ENCODE measurements at regions not wholly inside any gene's neighbourhood (a gene's known extent, or its start where the extent isn't known, plus 50 kb on each side); places are given as distances from the start of the nearest gene placed in this dataset.

GRCh38 chr14:86055512-86056075 is 525.6 kb downstream of the FLRT2 start:
- no peak for DNase-seq (ENCODE audit: low read depth)
- TF ChIP-seq CTCF (IDR thresholded peaks at IDR 0.05; ENCODE audit: low read depth, low read length, missing control alignments), result no peak
- in situ Hi-C loops (cut with HindIII; ENCODE audit: low sequenced_read_pairs), result no loop called here
- no peak overlapping the region for H3K4me3 ChIP-seq (ENCODE audit: low read depth, low read length)

DNA sequence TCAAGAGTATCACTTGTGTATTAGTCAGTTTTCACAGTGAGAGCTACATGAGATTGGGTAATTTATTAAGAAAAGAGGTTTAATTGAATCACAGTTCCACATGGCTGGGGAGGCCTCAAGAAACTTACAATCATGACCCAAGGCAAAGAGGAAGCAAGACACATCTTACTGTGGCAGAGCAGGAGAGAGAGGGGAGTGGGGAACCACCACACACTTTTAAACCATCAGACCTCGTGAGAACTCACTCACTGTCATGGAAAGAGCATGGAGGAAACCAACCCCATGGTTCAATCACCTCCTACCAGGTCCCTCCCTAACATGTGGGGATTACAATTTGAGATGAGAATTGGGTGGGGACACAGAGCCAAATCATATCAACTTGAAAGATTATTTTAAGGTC is 522.9 kb downstream of the FLRT2 start:
- in situ Hi-C loops (cut with HindIII; ENCODE audit: low sequenced_read_pairs), result no loop called here
- no peak for TF ChIP-seq CTCF (IDR thresholded peaks at IDR 0.05; ENCODE audit: low read depth, low read length, missing control alignments)
- no peak overlapping the region for H3K4me3 ChIP-seq (ENCODE audit: low read depth, low read length)
- DNase-seq (ENCODE audit: low read depth), result no peak

GRCh38 chr14:86050757-86051156 is 520.8 kb downstream of the FLRT2 start:
- no peak for DNase-seq (ENCODE audit: low read depth)
- no peak overlapping the region for H3K4me3 ChIP-seq (ENCODE audit: low read depth, low read length)
- no peak for TF ChIP-seq CTCF (IDR thresholded peaks at IDR 0.05; ENCODE audit: low read depth, low read length, missing control alignments)
- in situ Hi-C loops (cut with HindIII; ENCODE audit: low sequenced_read_pairs), result no loop called here

- in situ Hi-C loops (cut with HindIII; ENCODE audit: low sequenced_read_pairs), result no loop called here
- DNase-seq (ENCODE audit: low read depth), result no peak
- no peak for TF ChIP-seq CTCF (IDR thresholded peaks at IDR 0.05; ENCODE audit: low read depth, low read length, missing control alignments)
- no peak overlapping the region for H3K4me3 ChIP-seq (ENCODE audit: low read depth, low read length)
Observed at GRCh38 chr14:86050072-86050683, 520.2 kb downstream of the FLRT2 start.

GRCh38 chr14:86039176-86039575 is 509.2 kb downstream of the FLRT2 start:
- in situ Hi-C loops (cut with HindIII; ENCODE audit: low sequenced_read_pairs), result no loop called here
- TF ChIP-seq CTCF (IDR thresholded peaks at IDR 0.05; ENCODE audit: low read depth, low read length, missing control alignments), result no peak

DNA sequence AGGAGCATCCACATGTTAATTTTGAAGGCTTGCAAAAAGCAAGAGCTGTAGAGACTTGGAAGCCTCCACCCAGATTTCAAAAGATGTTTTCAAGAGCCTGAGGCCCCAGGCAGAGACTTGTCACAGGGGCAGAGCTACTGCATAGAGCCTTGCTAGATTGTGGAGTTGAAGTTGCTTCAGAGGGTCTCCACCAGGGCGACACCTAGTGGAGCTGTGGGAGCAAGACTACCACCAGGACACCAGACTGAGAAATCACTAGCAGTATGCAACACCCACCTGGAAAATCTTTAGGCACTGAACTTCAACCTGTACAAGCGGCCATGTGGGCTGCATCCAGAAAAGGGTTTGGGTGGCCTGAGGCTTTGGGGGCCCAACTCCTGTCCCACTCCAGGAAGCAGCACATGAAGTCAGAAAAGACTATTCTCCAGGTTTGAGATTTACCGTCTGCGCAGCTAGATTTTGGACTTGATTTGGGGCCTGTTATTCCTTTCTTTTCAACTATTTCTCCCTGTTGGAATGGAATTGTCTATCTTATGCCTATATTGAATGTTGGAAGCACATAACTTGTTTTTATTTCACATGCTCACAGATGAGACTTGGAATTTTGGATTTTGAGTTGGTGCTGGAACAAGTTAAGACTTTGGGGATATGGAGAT is 508.6 kb downstream of the FLRT2 start:
- DNase-seq (ENCODE audit: low read depth), result peak; percentile 43
- TF ChIP-seq CTCF (IDR thresholded peaks at IDR 0.05; ENCODE audit: low read depth, low read length, missing control alignments), result peak; percentile 88
- in situ Hi-C loops (cut with HindIII; ENCODE audit: low sequenced_read_pairs), result no loop called here
- no peak overlapping the region for H3K4me3 ChIP-seq (ENCODE audit: low read depth, low read length)

More at GRCh38 chr14:86039176-86039575, 509.2 kb downstream of the FLRT2 start:
- no peak overlapping the region for H3K4me3 ChIP-seq (ENCODE audit: low read depth, low read length)
- no peak for DNase-seq (ENCODE audit: low read depth)

All from astrocyte of the cerebellum (primary cell).